Neural progenitor cell (in vitro differentiated cells): ENCODE measurements at regions not wholly inside any gene's neighbourhood (a gene's known extent, or its start where the extent isn't known, plus 50 kb on each side); places are given as distances from the start of the nearest gene placed in this dataset.

Source experiments
- DNase-seq: peaks from one replicate; pipeline ENCODE4 v3.0.0-alpha.2; 2016; ENCODE audit warnings: low spot score
- H2AFZ ChIP-seq: fragments of 200-600 bp; sonication (generic); replicated peaks from 2 replicates; pipeline ENCODE4 v1.6.1; 2016; ENCODE audit warnings: antibody characterized with exemption
- H3F3A ChIP-seq: fragments of 200-600 bp; sonication (generic); 2 replicates; pipeline ENCODE4 v1.6.1; 2016; ENCODE audit warnings: antibody characterized with exemption, low read depth
- H3K27ac ChIP-seq: fragments of 200-600 bp; sonication (generic); 2 replicates; pipeline ENCODE4 v1.5.1; 2016; ENCODE audit warnings: mild to moderate bottlenecking
- H3K27me3 ChIP-seq: fragments of 200-600 bp; sonication (generic); 2 replicates; pipeline ENCODE4 v1.6.1; 2016; ENCODE audit warnings: mild to moderate bottlenecking, moderate library complexity
- H3K36me3 ChIP-seq: fragments of 200-600 bp; sonication (generic); 2 replicates; pipeline ENCODE4 v1.5.1; 2016
- H3K4me1 ChIP-seq: fragments of 200-600 bp; sonication (generic); 2 replicates; pipeline ENCODE4 v1.6.1; 2016; ENCODE audit warnings: mixed run types
- H3K4me2 ChIP-seq: fragments of 200-600 bp; sonication (generic); 2 replicates; pipeline ENCODE4 v1.6.1; 2016
- H3K4me3 ChIP-seq: fragments of 200-600 bp; sonication (generic); 2 replicates; pipeline ENCODE4 v1.5.1; 2016
- H3K79me2 ChIP-seq: fragments of 200-600 bp; sonication (generic); 2 replicates; pipeline ENCODE4 v1.6.1; 2016; ENCODE audit warnings: low read depth
- H3K9ac ChIP-seq: fragments of 200-600 bp; sonication (generic); 2 replicates; pipeline ENCODE4 v1.6.1; 2016
- H3K9me3 ChIP-seq: fragments of 200-600 bp; sonication (generic); 2 replicates; pipeline ENCODE4 v1.5.1; 2016; ENCODE audit warnings: low read depth
- H4K20me1 ChIP-seq: fragments of 200-600 bp; sonication (generic); 2 replicates; pipeline ENCODE4 v1.6.1; 2016; ENCODE audit warnings: low read depth
- H3K27ac Mint-ChIP-seq: 3 replicates; pipeline ENCODE4 v1.8.0; 2021; ENCODE audit warnings: mixed read lengths
- H3K27me3 Mint-ChIP-seq: 2 replicates; pipeline ENCODE4 v1.8.0; 2022; ENCODE audit warnings: low read depth, mild to moderate bottlenecking, inconsistent platforms, moderate library complexity, mixed read lengths; ENCODE audit not compliant: insufficient read depth
- H3K36me3 Mint-ChIP-seq: 3 replicates; pipeline ENCODE4 v1.8.0; 2021; ENCODE audit warnings: mixed read lengths
- H3K4me1 Mint-ChIP-seq: 3 replicates; pipeline ENCODE4 v1.8.0; 2021; ENCODE audit warnings: mixed read lengths
- H3K4me3 Mint-ChIP-seq: 3 replicates; pipeline ENCODE4 v1.8.0; 2021; ENCODE audit warnings: mild to moderate bottlenecking, moderate library complexity, mixed read lengths
- H3K9me3 Mint-ChIP-seq: 3 replicates; pipeline ENCODE4 v1.8.0; 2020; ENCODE audit warnings: mixed read lengths
- CTCF ChIP-seq: fragments of 200-600 bp; sonication (generic); IDR thresholded peaks from 2 replicates; pipeline ENCODE4 v1.5.1; 2017; ENCODE audit warnings: antibody characterized with exemption, mild to moderate bottlenecking
- EZH2 ChIP-seq: fragments of 200-600 bp; sonication (generic); IDR thresholded peaks from 2 replicates; pipeline ENCODE4 v1.6.1; 2017; ENCODE audit warnings: antibody characterized with exemption, mild to moderate bottlenecking, moderate library complexity
- EZH2phosphoT487 ChIP-seq: fragments of 200-600 bp; sonication (generic); IDR thresholded peaks from 2 replicates; pipeline ENCODE4 v1.6.1; 2017; ENCODE audit warnings: antibody characterized with exemption

GRCh38 chr10:62926407-62926806 is 110.2 kb upstream of the EGR2 start:
- H3K79me2 ChIP-seq, result no peaks in the 10 kb centered on the region
- Mint-ChIP-seq H3K27me3 (no peaks in the 10 kb centered on the region), H3K9me3 (peaks cover 6% of the 10 kb centered on the region), H3K36me3 (no peaks in the 10 kb centered on the region), H3K27ac (no peak overlapping the region), H3K4me1 (peaks cover 3% of the 10 kb centered on the region), H3K4me3 (no peak overlapping the region)
- no peak overlapping the region for H2AFZ ChIP-seq
- peaks cover 8% of the 10 kb centered on the region for H3F3A ChIP-seq
- DNase-seq, result no peak
- H3K27ac ChIP-seq, result no peak overlapping the region
- peaks cover 11% of the 10 kb centered on the region for H3K4me1 ChIP-seq
- H3K27me3 ChIP-seq, result no peaks in the 10 kb centered on the region
- no peak overlapping the region for H3K4me2 ChIP-seq
- no peaks in the 10 kb centered on the region for H3K9me3 ChIP-seq
- no peak overlapping the region for H3K4me3 ChIP-seq
- H3K9ac ChIP-seq, result no peak overlapping the region
- H4K20me1 ChIP-seq, result no peaks in the 10 kb centered on the region
- H3K36me3 ChIP-seq, result no peaks in the 10 kb centered on the region
- TF ChIP-seq CTCF, result no peak
- no peak for TF ChIP-seq EZH2
- no peak for TF ChIP-seq EZH2phosphoT487

GRCh38 chr10:62924344-62924748 is 108.2 kb upstream of the EGR2 start:
- no peaks in the 10 kb centered on the region for H3K36me3 Mint-ChIP-seq
- H3K9ac ChIP-seq, result no peak overlapping the region
- peaks cover 6% of the 10 kb centered on the region for H3K9me3 Mint-ChIP-seq
- no peaks in the 10 kb centered on the region for H3K4me1 ChIP-seq
- H2AFZ ChIP-seq, result peak overlapping the region; percentile 73
- peak; percentile 61 for DNase-seq
- H3F3A ChIP-seq, result no peaks in the 10 kb centered on the region
- H3K4me1 Mint-ChIP-seq, result no peaks in the 10 kb centered on the region
- H3K4me3 Mint-ChIP-seq, result no peak overlapping the region
- H3K9me3 ChIP-seq, result no peaks in the 10 kb centered on the region
- H3K27me3 ChIP-seq, result no peaks in the 10 kb centered on the region
- no peaks in the 10 kb centered on the region for H3K27me3 Mint-ChIP-seq
- no peaks in the 10 kb centered on the region for H4K20me1 ChIP-seq
- no peaks in the 10 kb centered on the region for H3K36me3 ChIP-seq
- no peak overlapping the region for H3K27ac Mint-ChIP-seq
- no peaks in the 10 kb centered on the region for H3K79me2 ChIP-seq
- peak overlapping the region; percentile 38 for H3K4me2 ChIP-seq
- TF ChIP-seq EZH2phosphoT487 (no peak), EZH2 (no peak), CTCF (no peak)
- no peak overlapping the region for H3K27ac ChIP-seq
- H3K4me3 ChIP-seq, result no peak overlapping the region

- Mint-ChIP-seq H3K4me1 (no peaks in the 10 kb centered on the region), H3K4me3 (no peak overlapping the region), H3K27ac (no peak overlapping the region), H3K27me3 (no peaks in the 10 kb centered on the region), H3K36me3 (no peaks in the 10 kb centered on the region), H3K9me3 (no peaks in the 10 kb centered on the region)
- no peak for TF ChIP-seq EZH2phosphoT487
- no peak for TF ChIP-seq CTCF
- TF ChIP-seq EZH2, result no peak
- H3F3A ChIP-seq, result no peaks in the 10 kb centered on the region
- no peaks in the 10 kb centered on the region for H3K4me1 ChIP-seq
- no peak overlapping the region for H3K9ac ChIP-seq
- H3K4me3 ChIP-seq, result no peak overlapping the region
- no peaks in the 10 kb centered on the region for H3K36me3 ChIP-seq
- H3K27ac ChIP-seq, result no peak overlapping the region
- no peaks in the 10 kb centered on the region for H4K20me1 ChIP-seq
- no peaks in the 10 kb centered on the region for H3K27me3 ChIP-seq
- DNase-seq, result no peak
- no peaks in the 10 kb centered on the region for H3K79me2 ChIP-seq
- H3K9me3 ChIP-seq, result no peaks in the 10 kb centered on the region
- H2AFZ ChIP-seq, result no peak overlapping the region
- no peak overlapping the region for H3K4me2 ChIP-seq
These were observed 103.6 kb upstream of the EGR2 start for GRCh38 chr10:62919776-62920175.
